Endothelial cell of umbilical vein (primary cell): ENCODE measurements at regions not wholly inside any gene's neighbourhood (a gene's known extent, or its start where the extent isn't known, plus 50 kb on each side); places are given as distances from the start of the nearest gene placed in this dataset.

Source experiments
- BruUV-seq: library from RNA; stranded (reverse); fragments of 400-500 nt; replicated peaks from 2 replicates; lab custom pipeline; 2021; lab: Mats Ljungman, UMichigan
- CTCF ChIA-PET: fragments of 300-600, 350-600 bp; sonication (Branson Sonifier 250); formaldehyde crosslinking; loops from one replicate; lab custom pipeline; 2021; ENCODE audit warnings: antibody characterized with exemption, inconsistent platforms; lab: Charles Lee
- POLR2A ChIA-PET: fragments of 300-600, 350-600 bp; sonication (Branson Sonifier 250); formaldehyde crosslinking; loops from one replicate; lab custom pipeline; 2021; ENCODE audit warnings: antibody characterized with exemption, inconsistent platforms; lab: Charles Lee
- DNase-seq: peaks from one replicate; pipeline ENCODE4 v3.0.0-alpha.2; 2011; ENCODE audit warnings: low read depth, low spot score
- FAIRE-seq: peaks from 2 replicates; lab custom pipeline; 2011; peaks lifted over from hg19 to GRCh38; lab: Jason Lieb, UNC
- H2AFZ ChIP-seq: 2 replicates; pipeline ENCODE4 v1.6.0; 2012; ENCODE audit warnings: low read depth, low read length, control low read depth, inconsistent platforms
- H3K27ac ChIP-seq: 2 replicates; pipeline ENCODE4 v1.5.1; 2011; ENCODE audit warnings: low read depth, mild to moderate bottlenecking, control low read depth, low read length, moderate library complexity; ENCODE audit not compliant: insufficient read depth
- H3K27me3 ChIP-seq, 2 experiments: 2 replicates each; pipeline versions ENCODE4 v1.6.0 to v1.6.1; 2011; ENCODE audit warnings: low read length in 2 of 2, mixed read lengths in 1 of 2; ENCODE audit not compliant: control insufficient read depth in 2 of 2, insufficient read depth in 2 of 2
- H3K36me3 ChIP-seq, 2 experiments: 2 replicates in 1 of 2; 3 replicates in 1 of 2; pipeline ENCODE4 v1.5.1; 2011; ENCODE audit warnings: low read length in 2 of 2, mild to moderate bottlenecking in 1 of 2, moderate library complexity in 1 of 2; ENCODE audit not compliant: control insufficient read depth in 2 of 2, insufficient read depth in 2 of 2; ENCODE audit errors: extremely low read depth in 1 of 2
- H3K4me1 ChIP-seq: 3 replicates; pipeline ENCODE4 v1.5.1; 2011; ENCODE audit warnings: mild to moderate bottlenecking, low read length; ENCODE audit not compliant: control insufficient read depth, insufficient read depth; ENCODE audit errors: extremely low read depth
- H3K4me2 ChIP-seq: 2 replicates; pipeline ENCODE4 v1.6.1; 2011; ENCODE audit warnings: low read length, control low read depth, mixed read lengths; ENCODE audit not compliant: insufficient read depth
- H3K4me3 ChIP-seq, 3 experiments: fragments of 200-600 bp in 1 of 3; sonication (generic), shearing (Covaris generic) in 1 of 3; replicated peaks in 1 of 3; 2 replicates each; pipeline ENCODE4 v1.5.1; 2011 to 2016; ENCODE audit warnings: control low read depth in 3 of 3, low read length in 3 of 3, mild to moderate bottlenecking in 2 of 3, inconsistent platforms in 1 of 3, low read depth in 1 of 3, moderate library complexity in 1 of 3; ENCODE audit not compliant: insufficient read depth in 1 of 3
- H3K79me2 ChIP-seq: 2 replicates; pipeline ENCODE4 v1.6.0; 2012; ENCODE audit warnings: low read length, inconsistent platforms; ENCODE audit not compliant: control insufficient read depth, insufficient read depth
- H3K9ac ChIP-seq: replicated peaks from 2 replicates; pipeline ENCODE3; 2011; ENCODE audit warnings: low read length, control low read depth; ENCODE audit not compliant: insufficient read depth; ENCODE audit errors: extremely low read depth
- H3K9me1 ChIP-seq: replicated peaks from 3 replicates; pipeline ENCODE4 v1.6.0; 2011; ENCODE audit warnings: mild to moderate bottlenecking, low read length; ENCODE audit not compliant: control insufficient read depth, insufficient read depth; ENCODE audit errors: extremely low read depth
- H3K9me3 ChIP-seq: replicated peaks from 2 replicates; pipeline ENCODE4 v1.5.1; 2012; ENCODE audit warnings: low read length, inconsistent platforms; ENCODE audit not compliant: control insufficient read depth, insufficient read depth
- H4K20me1 ChIP-seq: replicated peaks from 2 replicates; pipeline ENCODE3; 2011; ENCODE audit warnings: mild to moderate bottlenecking, low read length; ENCODE audit not compliant: control insufficient read depth, insufficient read depth; ENCODE audit errors: extremely low read depth
- EZH2 ChIP-seq: IDR thresholded peaks from 2 replicates; pipeline ENCODE4 v1.6.1; 2012; ENCODE audit warnings: borderline replicate concordance, low read depth, mild to moderate bottlenecking, moderate library complexity, low read length, inconsistent platforms; ENCODE audit not compliant: severe bottlenecking
- FOS ChIP-seq: IDR thresholded peaks from 2 replicates; pipeline ENCODE4 v1.6.1; 2011; ENCODE audit warnings: mild to moderate bottlenecking, low read length, moderate library complexity, borderline replicate concordance; ENCODE audit not compliant: insufficient read depth
- GATA2 ChIP-seq: IDR thresholded peaks from 2 replicates; pipeline ENCODE4 v1.7.0; 2011; ENCODE audit warnings: low read depth, mild to moderate bottlenecking, moderate library complexity, mixed read lengths, low read length; ENCODE audit not compliant: insufficient read length, insufficient read depth
- JUN ChIP-seq: IDR thresholded peaks from 2 replicates; pipeline ENCODE4 v1.6.1; 2011; ENCODE audit warnings: borderline replicate concordance, low read depth; ENCODE audit not compliant: insufficient read length, insufficient read depth
- MYC ChIP-seq: IDR thresholded peaks from one replicate; pipeline ENCODE4 v1.6.1; 2011; ENCODE audit warnings: mild to moderate bottlenecking, low read depth, low read length
- POLR2A ChIP-seq: IDR thresholded peaks from 2 replicates; pipeline ENCODE4 v1.6.1; 2012; ENCODE audit warnings: low read depth, mild to moderate bottlenecking, control low read depth, low read length
- POLR2AphosphoS5 ChIP-seq: IDR thresholded peaks from 2 replicates; pipeline ENCODE4 v1.6.1; 2012; ENCODE audit warnings: low read depth, mild to moderate bottlenecking, control low read depth, low read length, moderate library complexity; ENCODE audit not compliant: insufficient read depth
- dilution Hi-C: fragments of 300-500 bp; cut with MboI; formaldehyde crosslinking; loops from one replicate; pipeline ENCODE4 v1.15.0; 2019; ENCODE audit warnings: low sequenced_read_pairs; ENCODE audit not compliant: extremely low pct_ligation_motif_present
- intact Hi-C: fragments of 100-400 bp; cut with micrococcal nuclease; formaldehyde crosslinking; loops from one replicate; pipeline ENCODE4 v1.10.0; 2022
- TF ChIP-seq, protein P1 (sequence below), 2 donors: IDR thresholded peaks; 1 replicate in 1 of 2; 2 replicates in 1 of 2; pipeline ENCODE4 v1.5.1; 2011; ENCODE audit warnings: low read length in 2 of 2, mild to moderate bottlenecking in 2 of 2, moderate library complexity in 2 of 2, control low read depth in 1 of 2, inconsistent platforms in 1 of 2, low read depth in 1 of 2; ENCODE audit not compliant: insufficient read depth in 1 of 2; ENCODE audit errors: extremely low read depth in 1 of 2
- TF ChIP-seq, protein P2 (sequence below): IDR thresholded peaks from 2 replicates; pipeline ENCODE4 v1.6.1; 2011; ENCODE audit not compliant: insufficient read depth, insufficient read length

DNA sequence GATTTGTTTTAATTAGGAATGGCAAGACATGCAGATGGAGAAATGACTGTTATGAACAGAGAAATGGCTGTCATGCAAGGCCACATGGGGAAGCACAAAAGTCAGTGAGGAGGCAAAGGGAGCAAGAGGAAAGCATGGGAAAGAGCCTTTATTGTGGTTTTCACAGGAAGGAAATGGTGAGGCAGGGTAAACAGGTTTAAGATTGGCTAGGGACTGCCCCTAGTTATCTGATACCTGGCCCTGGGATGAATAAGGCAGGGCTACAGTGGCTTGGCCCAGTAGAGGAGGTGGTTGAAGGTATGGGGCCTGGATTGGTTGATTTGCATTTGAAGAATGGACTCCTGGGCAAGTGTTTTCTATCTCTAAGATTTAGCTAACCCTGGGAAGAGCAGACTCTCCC, 168.7 kb upstream of the CNOT2 start:
- no peak overlapping the region for H3K9ac ChIP-seq
- H3K27me3 ChIP-seq = no peaks in the 10 kb centered on the region
- no peaks in the 10 kb centered on the region for H3K4me1 ChIP-seq
- H4K20me1 ChIP-seq = no peaks in the 10 kb centered on the region
- no peaks in the 10 kb centered on the region for H3K36me3 ChIP-seq
- TF ChIP-seq EZH2 (no peak), FOS (no peak), POLR2AphosphoS5 (no peak), MYC (no peak), JUN (no peak), GATA2 (no peak), POLR2A (no peak)
- TF ChIP-seq, protein P1, sequence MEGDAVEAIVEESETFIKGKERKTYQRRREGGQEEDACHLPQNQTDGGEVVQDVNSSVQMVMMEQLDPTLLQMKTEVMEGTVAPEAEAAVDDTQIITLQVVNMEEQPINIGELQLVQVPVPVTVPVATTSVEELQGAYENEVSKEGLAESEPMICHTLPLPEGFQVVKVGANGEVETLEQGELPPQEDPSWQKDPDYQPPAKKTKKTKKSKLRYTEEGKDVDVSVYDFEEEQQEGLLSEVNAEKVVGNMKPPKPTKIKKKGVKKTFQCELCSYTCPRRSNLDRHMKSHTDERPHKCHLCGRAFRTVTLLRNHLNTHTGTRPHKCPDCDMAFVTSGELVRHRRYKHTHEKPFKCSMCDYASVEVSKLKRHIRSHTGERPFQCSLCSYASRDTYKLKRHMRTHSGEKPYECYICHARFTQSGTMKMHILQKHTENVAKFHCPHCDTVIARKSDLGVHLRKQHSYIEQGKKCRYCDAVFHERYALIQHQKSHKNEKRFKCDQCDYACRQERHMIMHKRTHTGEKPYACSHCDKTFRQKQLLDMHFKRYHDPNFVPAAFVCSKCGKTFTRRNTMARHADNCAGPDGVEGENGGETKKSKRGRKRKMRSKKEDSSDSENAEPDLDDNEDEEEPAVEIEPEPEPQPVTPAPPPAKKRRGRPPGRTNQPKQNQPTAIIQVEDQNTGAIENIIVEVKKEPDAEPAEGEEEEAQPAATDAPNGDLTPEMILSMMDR (IDR thresholded peaks at IDR 0.05; ENCODE audit: extremely low read depth in 1 of 2, insufficient read depth in 1 of 2, low read depth in 1 of 2, low read length in 2 of 2) = no peak
- TF ChIP-seq, protein P2, sequence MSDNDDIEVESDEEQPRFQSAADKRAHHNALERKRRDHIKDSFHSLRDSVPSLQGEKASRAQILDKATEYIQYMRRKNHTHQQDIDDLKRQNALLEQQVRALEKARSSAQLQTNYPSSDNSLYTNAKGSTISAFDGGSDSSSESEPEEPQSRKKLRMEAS = no peak
- no peaks in the 10 kb centered on the region for H3K9me3 ChIP-seq
- BruUV-seq = no TSS peak
- ChIA-PET POLR2A (no interaction called here), CTCF (interaction anchor here (1.2 kb wide), 1 partner anchor 174 kb away, joined by 3 read pairs; no protein-coding TSS in a partner anchor)
- no peak for DNase-seq
- H3K4me3 ChIP-seq = no peak overlapping the region
- no peaks in the 10 kb centered on the region for H3K79me2 ChIP-seq
- no peaks in the 10 kb centered on the region for H3K9me1 ChIP-seq
- intact Hi-C loops = no loop called here
- no peak overlapping the region for H3K27ac ChIP-seq
- H3K4me2 ChIP-seq = no peak overlapping the region
- dilution Hi-C loops = no loop called here
- FAIRE-seq = no peak
- no peak overlapping the region for H2AFZ ChIP-seq
